ENCODE measurements at regions not wholly inside any gene's neighbourhood (a gene's known extent, or its start where the extent isn't known, plus 50 kb on each side); places are given as distances from the start of the nearest gene placed in this dataset.

GRCh38 chr14:40010961-40011360 lies 578.7 kb upstream of the FBXO33 start:
- TF ChIP-seq CTCF (IDR thresholded peaks at IDR 0.05 in 8 of 11, conservative IDR thresholded peaks at IDR 0.05 in 3 of 11), result no peak
- TF ChIP-seq POLR2A (IDR thresholded peaks at IDR 0.05), result no peak
- TF ChIP-seq POLR2AphosphoS5 (IDR thresholded peaks at IDR 0.05), result no peak
